ENCODE measurements at regions not wholly inside any gene's neighbourhood (a gene's known extent, or its start where the extent isn't known, plus 50 kb on each side); places are given as distances from the start of the nearest gene placed in this dataset.

DNA sequence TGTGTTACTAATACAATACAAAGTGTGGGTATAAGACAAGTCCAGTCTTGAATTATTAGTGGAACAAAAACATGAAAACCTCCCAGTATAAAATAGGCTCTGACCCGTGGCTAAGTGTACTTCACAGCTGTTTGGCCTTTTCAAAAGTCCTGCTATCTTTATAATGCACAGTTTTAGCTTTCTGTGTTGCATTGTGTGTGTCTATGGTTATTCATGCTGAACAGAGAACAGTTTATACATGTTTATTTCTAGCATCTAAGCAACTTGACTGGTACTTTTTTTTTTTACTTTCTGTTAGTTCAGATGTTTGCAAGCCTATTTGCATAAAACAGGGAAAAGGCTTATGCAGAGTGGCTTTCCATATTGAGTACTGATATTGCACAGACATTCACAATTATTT is 119.2 kb upstream of the CCN2 start:
- Mint-ChIP-seq H3K4me3 (no peak overlapping the region), H3K4me1 (no peaks in the 10 kb centered on the region), H3K27ac (no peak overlapping the region), H3K9me3 (no peaks in the 10 kb centered on the region), H3K36me3 (ENCODE audit: insufficient read depth in 1 of 3, low read depth in 3 of 3) (peaks cover 0 to 5% (median 0%) of the 10 kb centered on the region in 3 experiments; a peak in 2 of 7 replicates), H3K27me3 (ENCODE audit: low read depth) (no peaks in the 10 kb centered on the region)
- no peak overlapping the region for H4K5ac ChIP-seq (ENCODE audit: insufficient read length, low read depth, low read length)
- no peak overlapping the region for H2BK5ac ChIP-seq (ENCODE audit: insufficient read length, low read length)
- H2BK12ac ChIP-seq (ENCODE audit: insufficient read length, low read depth, low read length) = no peak overlapping the region
- H3K9ac ChIP-seq (ENCODE audit: extremely low read depth, insufficient read length, low read length) = no peak overlapping the region
- no peaks in the 10 kb centered on the region for H4K20me1 ChIP-seq (ENCODE audit: control insufficient read depth, insufficient read depth, insufficient read length)
- no peak overlapping the region for H2BK15ac ChIP-seq (ENCODE audit: low read depth, low read length)
- no peaks in the 10 kb centered on the region for H3K79me2 ChIP-seq (ENCODE audit: insufficient read depth, low read length)
- H4K91ac ChIP-seq (ENCODE audit: insufficient read length, low read depth, low read length) = no peak overlapping the region
- H3K27me3 ChIP-seq (ENCODE audit: insufficient read depth, low read length) = no peaks in the 10 kb centered on the region
- no CpG with 5 or more reads among the region's 1 CpG for WGBS (ENCODE audit: extremely low coverage, insufficient read length, low lambda C conversion rate)
- no peak overlapping the region for H2BK20ac ChIP-seq (ENCODE audit: low read depth, low read length, poor library complexity, severe bottlenecking)
- H2BK120ac ChIP-seq (ENCODE audit: low read depth, low read length, poor library complexity, severe bottlenecking) = no peak overlapping the region
- H3K4me2 ChIP-seq (ENCODE audit: insufficient read depth, insufficient read length, low read length) = no peak overlapping the region
- no peak overlapping the region for H4K8ac ChIP-seq (replicated peaks; ENCODE audit: insufficient read length, low read depth, low read length)
- H3K23me2 ChIP-seq (ENCODE audit: insufficient read length, low read depth, low read length, poor library complexity, severe bottlenecking) = no peaks in the 10 kb centered on the region
- H3K23ac ChIP-seq (ENCODE audit: insufficient read length, low read depth, low read length) = no peak overlapping the region
- no peaks in the 10 kb centered on the region for H3K79me1 ChIP-seq (ENCODE audit: insufficient read depth, low read depth, low read length, poor library complexity, severe bottlenecking)
- H3K27ac ChIP-seq (ENCODE audit: insufficient read length, low read depth, low read length) = no peak overlapping the region
- H3K14ac ChIP-seq (ENCODE audit: insufficient read depth, low read length) = no peak overlapping the region
- no peaks in the 10 kb centered on the region for H3K9me3 ChIP-seq (ENCODE audit: control insufficient read depth, low read depth, low read length)
- no peaks in the 10 kb centered on the region for H3K4me1 ChIP-seq (ENCODE audit: insufficient read depth, low read length)
- no peak overlapping the region for H2AK5ac ChIP-seq (ENCODE audit: insufficient read length, low read length)
- no peak overlapping the region for H3T11ph ChIP-seq (ENCODE audit: low read length)
- TF ChIP-seq CTCF (conservative IDR thresholded peaks at IDR 0.05) = no peak
- no peak overlapping the region for H3K18ac ChIP-seq (ENCODE audit: insufficient read length, low read depth, low read length)
- no peak overlapping the region for H3K56ac ChIP-seq (ENCODE audit: insufficient read length, low read depth, low read length)
- H2AFZ ChIP-seq (ENCODE audit: low read length) = no peak overlapping the region
- DNase-seq = no peak
- H3K4ac ChIP-seq (ENCODE audit: low read depth, low read length) = no peak overlapping the region
